A549 (cell line): ENCODE measurements at regions not wholly inside any gene's neighbourhood (a gene's known extent, or its start where the extent isn't known, plus 50 kb on each side); places are given as distances from the start of the nearest gene placed in this dataset.

Experiments used
- CTCF ChIP-seq: fragments of >200 bp; sonication (Bioruptor Twin); formaldehyde crosslinking; IDR thresholded peaks from 3 replicates; pipeline ENCODE4 v1.5.1; 2016
- ELK1 ChIP-seq: fragments of 150-350 bp; IDR thresholded peaks from 2 replicates; pipeline ENCODE4 v1.6.1; 2014; ENCODE audit warnings: low read depth, mild to moderate bottlenecking, low read length
- POLR2A ChIP-seq: IDR thresholded peaks from 2 replicates; pipeline ENCODE4 v1.6.1; 2012; ENCODE audit warnings: mild to moderate bottlenecking, low read length
- RAD21 ChIP-seq, 2 experiments: fragments of >200 bp in 1 of 2; sonication (Bioruptor Twin) in 1 of 2; formaldehyde crosslinking in 1 of 2; IDR thresholded peaks in 1 of 2; conservative IDR thresholded peaks in 1 of 2; 2 replicates in 1 of 2; 3 replicates in 1 of 2; pipeline ENCODE4 v1.6.1; 2012 to 2018; ENCODE audit warnings: inconsistent platforms in 1 of 2
- ZC3H11A ChIP-seq: fragments of 450-650 bp; IDR thresholded peaks from 2 replicates; pipeline ENCODE4 v1.6.1; 2014; ENCODE audit warnings: antibody characterized with exemption, mild to moderate bottlenecking

GRCh38 chr12:5232826-5233500 lies 189.3 kb downstream of the KCNA5 start:
- TF ChIP-seq RAD21 (conservative IDR thresholded peaks at IDR 0.05 in 1 of 2, IDR thresholded peaks at IDR 0.05 in 1 of 2), result no peak
- no peak for TF ChIP-seq POLR2A
- no peak for TF ChIP-seq ZC3H11A
- TF ChIP-seq CTCF, result no peak
- no peak for TF ChIP-seq ELK1
